Astrocyte of the cerebellum (primary cell): ENCODE measurements at regions not wholly inside any gene's neighbourhood (a gene's known extent, or its start where the extent isn't known, plus 50 kb on each side); places are given as distances from the start of the nearest gene placed in this dataset.
A peak's percentile ranks its signal among the peaks of the same experiment; 100 is the strongest.

Source experiments
- DNase-seq: peaks from one replicate; pipeline ENCODE4 v3.0.0-alpha.2; 2011; ENCODE audit warnings: low read depth
- H3K4me3 ChIP-seq: 2 replicates; pipeline ENCODE4 v1.5.1; 2011; ENCODE audit warnings: mild to moderate bottlenecking, low read depth, low read length, moderate library complexity
- in situ Hi-C: cut with HindIII; loops from 2 replicates; pipeline ENCODE4 v1.10.0; 2017; ENCODE audit warnings: low sequenced_read_pairs
- TF ChIP-seq, protein P1 (sequence below): IDR thresholded peaks from 2 replicates; pipeline ENCODE4 v1.5.1; 2012; ENCODE audit warnings: low read length, low read depth, moderate library complexity, mild to moderate bottlenecking; ENCODE audit errors: missing control alignments

DNA sequence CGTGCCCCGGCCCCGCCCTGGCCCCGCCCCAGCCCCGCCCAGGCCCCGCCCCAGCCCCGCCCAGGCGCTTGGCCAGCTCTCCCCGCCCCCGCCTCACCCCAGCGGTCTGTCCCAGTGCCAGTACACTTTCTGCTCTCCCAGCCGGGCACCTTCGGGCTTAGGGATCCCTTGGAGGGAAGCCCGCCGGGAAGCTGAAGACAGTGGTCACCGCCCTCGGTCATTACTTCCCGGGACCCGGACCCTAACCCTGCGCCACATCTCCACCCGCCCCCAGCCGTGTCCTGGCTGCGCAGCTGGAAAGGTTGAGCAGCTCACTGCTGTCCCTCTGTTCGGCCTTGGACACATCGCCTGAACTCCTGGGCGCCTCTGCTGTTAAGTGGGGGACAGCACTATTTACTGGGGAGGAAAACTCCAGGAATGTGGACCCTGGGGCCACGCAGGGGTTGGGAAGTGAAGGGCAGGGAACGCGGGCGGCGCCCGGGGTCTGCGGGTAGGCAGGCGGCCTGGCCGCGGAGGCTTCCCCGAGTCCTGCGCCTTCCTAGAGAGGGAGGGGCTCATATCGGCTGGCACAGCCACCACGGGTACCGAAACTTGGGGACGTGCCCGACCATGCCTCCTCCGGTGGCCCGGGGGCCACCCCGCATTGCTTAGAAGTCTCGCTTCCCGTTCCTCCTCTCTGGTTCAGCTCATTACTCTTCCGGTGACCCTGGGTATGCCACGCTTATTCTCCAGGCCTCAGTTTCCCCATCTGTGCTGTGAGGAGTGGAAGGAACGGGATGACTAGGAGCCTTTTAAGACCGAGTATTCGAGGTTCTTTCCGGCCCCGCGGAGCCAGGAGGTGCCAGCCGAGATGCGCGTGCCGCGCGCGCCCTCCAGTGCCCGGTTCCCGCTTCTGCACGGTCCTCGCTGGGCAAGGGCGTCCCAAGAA, 121.0 kb downstream of the GYPC start:
- TF ChIP-seq, protein P1, sequence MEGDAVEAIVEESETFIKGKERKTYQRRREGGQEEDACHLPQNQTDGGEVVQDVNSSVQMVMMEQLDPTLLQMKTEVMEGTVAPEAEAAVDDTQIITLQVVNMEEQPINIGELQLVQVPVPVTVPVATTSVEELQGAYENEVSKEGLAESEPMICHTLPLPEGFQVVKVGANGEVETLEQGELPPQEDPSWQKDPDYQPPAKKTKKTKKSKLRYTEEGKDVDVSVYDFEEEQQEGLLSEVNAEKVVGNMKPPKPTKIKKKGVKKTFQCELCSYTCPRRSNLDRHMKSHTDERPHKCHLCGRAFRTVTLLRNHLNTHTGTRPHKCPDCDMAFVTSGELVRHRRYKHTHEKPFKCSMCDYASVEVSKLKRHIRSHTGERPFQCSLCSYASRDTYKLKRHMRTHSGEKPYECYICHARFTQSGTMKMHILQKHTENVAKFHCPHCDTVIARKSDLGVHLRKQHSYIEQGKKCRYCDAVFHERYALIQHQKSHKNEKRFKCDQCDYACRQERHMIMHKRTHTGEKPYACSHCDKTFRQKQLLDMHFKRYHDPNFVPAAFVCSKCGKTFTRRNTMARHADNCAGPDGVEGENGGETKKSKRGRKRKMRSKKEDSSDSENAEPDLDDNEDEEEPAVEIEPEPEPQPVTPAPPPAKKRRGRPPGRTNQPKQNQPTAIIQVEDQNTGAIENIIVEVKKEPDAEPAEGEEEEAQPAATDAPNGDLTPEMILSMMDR = peak; percentile 97
- in situ Hi-C loops = no loop called here
- DNase-seq = peak; percentile 36
- peak overlapping the region; percentile 49 for H3K4me3 ChIP-seq

DNA sequence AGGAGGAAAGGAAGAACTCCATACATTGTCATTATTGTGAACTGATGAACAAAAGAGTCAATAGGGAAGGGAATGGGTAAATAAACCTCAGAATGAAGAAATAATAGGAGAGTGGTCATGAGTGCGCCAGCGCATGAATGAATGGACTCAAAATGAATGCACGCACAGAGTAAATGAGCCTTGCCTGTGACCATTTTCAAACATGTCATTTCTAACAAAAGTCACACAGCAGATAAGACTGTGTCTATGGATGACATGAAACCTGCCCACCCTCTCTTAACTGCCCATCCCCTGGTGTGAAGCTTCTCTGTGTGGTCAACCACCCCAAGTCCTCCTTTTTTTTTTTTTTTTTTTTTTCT, 121.1 kb upstream of the TEX51 start:
- TF ChIP-seq, protein P1 = no peak
- in situ Hi-C loops = no loop called here
- H3K4me3 ChIP-seq = peak overlapping the region; percentile 49
- no peak for DNase-seq

DNA sequence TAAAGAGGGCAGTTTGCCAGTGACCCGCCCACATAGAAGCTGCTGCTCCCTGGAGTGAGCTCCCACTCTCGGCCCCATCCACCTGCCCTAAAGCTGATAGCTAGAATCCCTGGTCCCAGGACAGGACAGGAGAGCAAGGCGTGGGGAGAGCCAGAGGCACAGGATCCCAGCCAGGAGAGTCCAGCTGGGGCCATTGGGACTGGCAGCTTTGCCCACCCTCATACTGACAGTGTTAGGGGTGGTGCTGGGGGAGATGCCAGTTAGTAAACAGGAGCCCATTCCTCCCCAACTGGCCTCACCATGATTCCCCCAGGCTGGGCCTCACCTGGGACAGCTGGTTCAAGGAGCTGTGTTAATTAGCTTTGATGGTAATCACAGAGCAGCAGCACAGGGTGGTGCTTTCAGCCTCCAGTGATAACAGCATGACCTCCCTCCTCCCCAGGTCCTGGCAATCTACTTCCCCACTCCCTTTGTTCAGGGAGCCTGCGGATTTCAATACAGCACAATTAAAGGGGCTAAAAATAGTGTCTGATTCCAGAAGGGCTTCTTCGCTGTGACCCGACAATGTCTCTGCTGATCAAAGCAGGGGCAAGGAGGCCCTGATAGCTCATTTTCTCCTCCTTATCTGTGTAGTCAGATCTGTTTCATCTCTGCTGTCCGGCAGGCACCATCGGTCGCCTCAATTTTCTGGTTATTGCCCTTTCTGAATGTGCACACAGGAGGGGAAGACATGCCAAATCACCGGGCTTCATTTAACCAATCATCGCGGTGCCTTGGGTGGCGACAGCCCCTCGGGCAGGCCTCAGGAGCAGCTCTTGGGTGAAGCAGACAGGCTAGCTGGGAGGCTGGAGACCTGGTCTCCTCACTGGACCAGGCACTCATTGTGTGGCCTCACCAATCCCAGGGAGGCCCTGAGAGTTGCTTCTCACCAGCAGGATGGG, 119.9 kb upstream of the TEX51 start:
- H3K4me3 ChIP-seq = no peak overlapping the region
- in situ Hi-C loops = no loop called here
- no peak for DNase-seq
- TF ChIP-seq, protein P1 = no peak

DNA sequence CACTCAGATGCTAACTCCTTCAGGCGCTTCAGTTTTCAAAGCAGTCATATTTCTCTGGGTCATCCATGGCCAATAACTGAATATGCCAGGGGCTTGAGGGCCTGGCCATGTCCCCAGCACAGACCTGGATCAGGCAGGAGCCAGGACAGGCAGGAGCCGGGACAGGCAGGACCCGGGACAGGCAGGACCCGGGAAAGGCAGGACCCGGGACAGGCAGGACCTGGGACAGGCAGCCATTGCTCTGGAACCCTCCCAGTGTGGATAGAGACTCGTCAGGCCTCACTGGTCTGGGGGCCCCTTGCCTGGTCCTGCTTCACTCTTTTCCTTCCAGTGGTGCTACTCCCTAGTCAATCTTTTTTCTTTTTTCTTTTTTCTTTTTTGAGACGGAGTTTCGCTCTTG, 117.5 kb upstream of the TEX51 start:
- no peak for DNase-seq
- in situ Hi-C loops = no loop called here
- H3K4me3 ChIP-seq = no peak overlapping the region
- TF ChIP-seq, protein P1 = no peak

DNA sequence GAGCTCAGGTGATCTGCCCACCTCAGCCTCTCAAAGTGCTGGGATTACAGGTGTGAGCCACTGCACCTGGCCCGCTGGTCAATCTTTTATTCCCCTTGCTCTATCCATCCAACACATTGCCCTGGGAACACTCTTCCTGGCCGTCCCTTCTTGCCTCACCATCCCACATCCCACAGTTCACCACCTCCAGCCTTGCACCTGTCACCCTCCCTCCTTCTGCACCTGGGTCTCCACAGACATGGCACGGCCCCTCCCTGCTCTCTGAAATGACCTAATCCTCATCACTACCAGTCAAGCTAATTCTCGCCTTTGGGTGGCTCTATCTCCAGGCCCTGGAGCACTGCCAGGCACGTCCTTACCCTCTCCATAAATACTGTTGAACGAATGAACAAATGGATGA, 116.9 kb upstream of the TEX51 start:
- in situ Hi-C loops = no loop called here
- H3K4me3 ChIP-seq = no peak overlapping the region
- TF ChIP-seq, protein P1 = no peak
- DNase-seq = no peak

DNA sequence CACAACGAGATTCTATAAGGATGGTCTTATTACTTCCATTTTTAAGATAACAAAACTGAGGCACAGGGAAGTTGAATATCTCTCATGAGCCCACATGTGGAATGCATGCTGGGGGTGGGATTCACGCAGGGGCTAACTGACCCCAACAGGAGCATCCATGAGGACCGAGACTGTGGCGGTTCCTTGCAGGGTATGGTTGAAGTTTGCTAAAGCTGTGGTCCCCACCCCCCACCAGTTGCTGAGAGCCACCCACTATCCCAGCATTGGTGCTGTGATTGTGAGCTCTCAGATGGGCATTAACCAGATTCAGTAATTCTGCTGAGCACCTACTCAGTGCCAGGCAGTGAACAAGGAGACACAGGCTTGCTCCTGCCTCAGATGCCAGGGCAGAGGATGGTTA, 116.0 kb upstream of the TEX51 start:
- in situ Hi-C loops = no loop called here
- DNase-seq = no peak
- TF ChIP-seq, protein P1 = no peak
- no peak overlapping the region for H3K4me3 ChIP-seq
